ENCODE measurements at regions not wholly inside any gene's neighbourhood (a gene's known extent, or its start where the extent isn't known, plus 50 kb on each side); places are given as distances from the start of the nearest gene placed in this dataset.

DNA sequence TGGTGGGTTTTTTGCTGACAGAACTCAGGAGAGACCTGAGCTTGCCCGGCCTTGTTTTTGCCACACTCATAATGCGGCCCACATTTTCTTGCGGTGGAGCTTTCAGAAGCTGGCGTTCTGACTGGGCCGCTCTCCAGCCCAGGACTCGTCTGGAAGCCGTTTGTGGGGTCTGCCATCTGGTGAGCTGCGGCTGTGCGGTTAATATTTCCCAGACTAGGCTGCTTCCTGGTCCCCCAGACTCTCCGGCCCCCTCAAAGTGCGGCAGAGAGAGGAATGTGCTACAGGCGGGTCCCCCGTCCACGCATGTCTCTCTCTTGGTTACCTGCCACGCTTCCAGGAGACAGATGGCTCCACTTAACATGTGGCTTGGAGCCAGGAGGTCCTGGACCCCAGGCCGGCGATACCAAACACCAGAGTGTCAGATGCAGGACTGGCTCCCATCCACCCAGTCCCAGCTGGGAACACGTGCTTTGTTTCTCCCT lies 128.9 kb upstream of the PMEPA1 start:
- no peak for DNase-seq

DNA sequence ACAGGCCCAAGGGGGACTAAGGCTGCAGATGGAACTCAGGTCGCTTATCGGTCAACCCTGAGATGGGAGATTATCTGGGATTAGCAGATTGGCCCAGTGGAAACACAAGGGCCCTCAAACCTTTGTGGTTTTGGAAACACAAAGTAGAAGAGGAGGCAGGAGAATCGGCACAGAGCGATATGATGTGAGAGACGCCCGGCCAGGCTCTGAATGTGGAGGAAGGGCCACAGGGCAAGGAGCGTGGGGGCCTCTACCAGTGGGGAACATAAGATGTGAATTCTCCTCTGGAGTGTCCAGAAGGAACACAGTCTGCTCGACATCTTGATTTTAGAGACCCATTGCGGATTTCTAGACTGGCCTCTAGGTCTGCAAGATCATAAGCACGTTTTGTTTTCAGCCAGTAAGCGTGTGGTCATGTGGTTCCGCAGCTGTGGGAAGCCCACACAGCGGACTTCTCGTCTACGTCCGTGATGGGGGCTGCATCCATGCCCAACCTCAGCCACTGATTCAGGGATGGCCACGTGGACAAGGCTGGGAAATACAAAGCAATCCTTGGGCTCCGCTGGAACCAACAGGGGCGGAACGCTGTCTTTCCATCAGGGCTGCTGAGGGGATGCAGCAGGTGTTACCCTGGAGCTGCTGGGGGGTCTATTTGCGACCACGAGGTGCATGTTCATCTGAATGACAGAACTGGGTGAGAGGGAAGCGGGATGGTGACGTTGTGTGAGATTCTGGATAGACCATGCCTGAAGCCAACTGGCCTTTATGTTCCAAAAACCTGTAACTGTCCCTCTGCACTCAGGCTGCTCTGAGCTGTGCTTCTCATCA lies 127.6 kb upstream of the PMEPA1 start:
- no peak for DNase-seq

DNA sequence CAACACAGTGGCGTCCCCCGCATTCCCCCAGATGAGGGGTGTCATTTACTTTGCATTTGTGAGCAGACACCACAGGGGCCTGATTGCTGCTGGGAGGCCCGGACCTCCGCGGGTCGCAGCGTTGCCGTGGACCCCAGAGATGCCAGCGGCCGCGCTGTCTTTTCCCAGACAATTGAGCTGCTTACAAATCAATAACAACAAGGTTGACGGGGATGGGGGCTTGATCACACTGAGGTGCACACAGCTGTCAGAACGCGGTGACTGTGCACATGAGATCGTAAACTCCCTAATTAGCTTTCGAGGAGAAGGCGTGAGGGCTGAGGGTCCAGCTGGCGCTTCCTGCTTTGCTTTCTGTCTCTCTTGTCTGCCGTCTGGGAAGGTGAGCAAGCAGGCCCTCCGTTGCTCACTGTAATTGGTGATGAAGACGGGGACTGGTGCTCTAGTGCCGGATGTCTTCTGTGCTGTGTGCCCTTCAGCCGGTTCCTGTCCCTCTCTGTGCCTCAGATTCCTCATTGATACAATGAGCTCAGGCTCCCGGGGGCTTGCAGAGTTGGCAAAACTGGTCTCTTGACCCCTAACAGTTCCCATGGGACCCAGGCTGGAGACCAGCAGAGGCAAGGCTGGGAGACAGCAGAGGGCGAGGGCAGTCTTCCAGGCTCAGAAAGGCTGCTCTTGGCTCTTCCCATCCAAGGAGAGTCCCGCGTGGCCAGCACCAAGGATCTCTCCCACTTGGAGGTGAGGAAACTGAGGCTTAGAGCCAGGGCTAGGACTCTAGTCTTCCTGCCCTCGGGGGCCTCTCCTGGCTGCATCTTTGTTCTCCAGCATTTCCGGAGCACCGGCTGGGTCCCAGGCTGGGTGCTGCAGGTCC lies 126.0 kb upstream of the PMEPA1 start:
- no peak for DNase-seq

DNA sequence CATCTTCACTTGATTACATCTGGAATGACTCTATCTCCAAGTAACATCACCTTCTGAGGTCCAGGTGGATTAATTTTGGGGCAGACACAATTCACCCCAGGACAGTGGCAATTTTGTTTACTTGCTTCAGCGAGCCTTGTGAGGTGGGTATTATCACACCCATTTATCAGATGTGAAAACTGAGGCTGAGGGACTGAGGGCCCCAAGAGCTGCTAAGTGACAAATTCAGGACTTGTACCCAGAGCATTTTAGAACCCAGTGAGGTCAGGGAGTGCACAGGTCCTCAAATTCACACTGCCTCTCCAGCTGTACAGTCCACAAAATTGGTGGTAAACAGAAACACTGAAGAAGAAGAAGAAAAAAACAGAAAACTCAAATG lies 125.2 kb upstream of the PMEPA1 start:
- DNase-seq = no peak

DNA sequence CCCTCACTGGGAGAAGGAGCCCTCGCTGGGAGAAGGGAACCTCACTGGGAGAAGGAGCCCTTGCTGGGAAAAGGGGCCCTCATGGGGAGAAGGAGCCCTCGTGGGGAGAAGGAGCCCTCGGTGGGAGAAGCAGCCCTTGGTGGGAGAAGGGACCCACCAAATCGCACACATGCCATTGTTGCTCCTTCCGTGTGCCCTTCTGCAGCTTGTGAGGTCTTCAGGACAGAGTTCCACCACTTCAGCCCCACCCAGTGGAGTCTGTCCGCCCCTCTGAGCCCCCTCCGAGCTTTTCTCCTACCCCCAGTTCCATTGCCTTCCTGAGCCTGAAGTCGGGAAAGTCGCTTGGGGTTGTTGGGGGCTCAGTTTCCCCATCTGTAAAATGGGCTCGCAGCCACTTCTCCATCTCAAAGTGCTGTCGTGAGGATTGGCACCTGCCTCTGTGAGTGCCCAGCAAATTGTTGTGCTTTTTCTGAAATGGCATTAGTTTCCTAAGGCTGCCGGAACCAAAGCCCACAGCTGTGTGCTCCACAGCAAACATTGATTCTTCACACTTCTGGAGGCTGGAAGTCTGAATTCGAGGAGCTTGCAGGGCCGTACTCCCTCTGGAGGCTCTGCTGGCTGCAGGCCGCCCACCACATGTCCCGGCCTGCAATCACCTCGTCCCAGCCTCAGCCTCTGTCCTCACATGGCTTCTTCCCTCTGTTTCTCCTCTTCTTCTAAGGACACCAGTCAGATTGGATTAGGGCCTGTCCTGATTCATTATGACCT lies 124.7 kb upstream of the PMEPA1 start:
- no peak for DNase-seq

DNA sequence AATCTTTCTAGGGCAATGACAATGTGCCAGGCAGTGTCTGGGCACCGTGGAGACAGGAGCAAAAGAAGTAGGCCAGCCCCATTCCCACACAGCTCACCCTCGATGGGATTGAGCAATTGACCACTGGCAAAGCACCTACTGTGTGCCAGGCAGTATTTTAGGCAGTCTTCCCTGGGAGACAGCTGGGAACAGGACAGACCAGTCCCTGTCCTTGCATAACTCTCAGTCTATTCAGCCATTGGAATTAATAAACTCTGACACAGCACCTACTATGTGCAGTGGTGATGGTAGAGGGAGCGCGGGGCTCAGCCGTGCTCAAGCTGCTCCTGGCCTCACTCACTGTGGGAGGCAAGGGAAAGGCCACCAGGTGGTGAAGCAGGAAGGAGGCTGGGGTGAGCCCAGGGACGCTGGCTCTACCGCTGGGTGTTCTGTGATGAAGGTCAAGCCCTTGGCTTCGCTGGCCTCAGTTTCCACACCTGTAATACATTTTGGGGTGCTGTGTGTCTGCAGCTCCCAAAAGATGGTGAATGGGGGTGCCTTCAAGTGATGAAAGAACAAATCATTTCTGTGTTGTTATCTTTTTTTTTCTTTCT lies 122.3 kb upstream of the PMEPA1 start:
- no peak for DNase-seq

DNA sequence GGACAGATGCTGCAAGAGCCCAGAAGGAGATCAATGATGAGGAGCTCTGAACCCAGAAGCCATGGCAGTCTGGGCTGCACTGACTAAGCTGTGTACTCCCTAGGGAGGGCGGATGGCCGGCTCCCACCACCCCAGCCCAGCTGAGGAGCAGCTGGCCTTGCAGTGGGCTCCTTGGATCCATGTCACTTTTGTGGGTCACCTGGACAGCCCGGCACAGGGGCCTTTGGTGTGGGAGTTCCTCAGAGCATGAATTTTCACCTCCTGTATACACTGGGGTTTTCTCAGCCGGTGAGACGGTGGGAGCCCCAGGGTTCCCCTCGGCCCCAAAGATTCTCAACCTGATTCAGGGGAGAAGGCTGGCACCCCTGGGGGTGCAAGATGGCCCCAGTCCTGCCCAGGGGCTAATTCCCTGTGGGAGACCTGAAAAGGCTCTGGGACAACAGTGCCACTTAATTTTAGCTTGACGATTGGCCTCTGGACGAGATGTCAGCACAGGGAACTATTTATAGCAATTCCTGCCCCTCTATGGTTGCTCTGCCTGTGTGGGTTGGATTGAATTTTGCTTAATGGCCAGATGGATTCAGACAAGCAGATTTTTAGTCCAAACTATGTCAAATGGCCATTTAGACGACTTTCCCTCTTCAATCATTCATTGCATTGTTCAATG lies 121.6 kb upstream of the PMEPA1 start:
- DNase-seq = no peak

DNA sequence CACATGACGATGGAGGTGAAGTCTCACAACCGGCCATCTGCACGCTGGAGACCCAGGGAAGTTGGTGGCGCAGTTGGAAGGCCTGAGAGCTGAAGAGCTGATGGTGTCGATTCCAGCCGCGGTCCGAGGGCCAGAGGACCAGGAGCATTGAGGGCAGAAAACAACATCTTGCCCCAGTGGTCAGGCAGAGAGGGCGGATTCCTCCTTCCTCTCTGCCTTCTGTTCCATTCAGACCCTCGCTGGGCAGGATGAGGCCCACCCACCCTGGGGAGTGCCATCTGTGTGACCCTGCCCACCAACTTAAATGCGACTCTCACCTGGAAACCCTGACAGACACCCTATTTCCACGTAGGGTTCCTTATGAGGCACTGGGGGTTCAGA lies 120.7 kb upstream of the PMEPA1 start:
- no peak for DNase-seq

DNA sequence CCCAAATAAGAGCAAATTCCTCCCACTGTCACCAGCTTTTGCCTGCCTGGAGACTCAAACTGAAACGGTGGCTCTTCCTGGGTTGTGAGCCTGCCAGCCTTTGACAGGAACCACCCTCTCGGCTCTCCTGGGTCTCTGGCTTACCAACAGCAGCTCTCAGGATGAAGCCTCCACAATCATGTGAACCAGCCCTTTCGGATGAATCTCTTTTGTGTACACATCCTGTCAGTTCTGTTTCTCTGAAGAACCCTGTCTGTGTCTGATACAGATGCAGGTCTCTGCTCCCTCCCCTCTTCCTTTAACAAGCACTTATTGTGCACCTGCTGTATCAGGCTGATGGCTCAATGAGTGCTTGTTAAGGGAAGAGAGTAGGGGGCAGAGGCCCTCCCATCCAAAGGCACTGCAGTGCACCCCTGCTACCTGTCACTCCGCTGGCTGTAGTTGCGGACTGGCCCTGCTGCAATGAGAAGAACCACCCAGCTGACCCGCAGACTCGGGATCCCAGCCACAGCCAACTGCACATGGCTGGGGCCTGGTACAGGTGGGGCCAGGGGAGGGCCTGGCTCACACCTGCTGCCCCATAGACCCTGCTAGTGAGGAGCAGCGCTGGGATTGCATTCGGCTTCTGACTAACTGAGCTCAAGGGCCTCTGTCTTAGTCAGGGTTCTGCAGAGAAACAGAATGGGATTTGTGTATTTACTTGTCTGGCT lies 120.1 kb upstream of the PMEPA1 start:
- no peak for DNase-seq

DNA sequence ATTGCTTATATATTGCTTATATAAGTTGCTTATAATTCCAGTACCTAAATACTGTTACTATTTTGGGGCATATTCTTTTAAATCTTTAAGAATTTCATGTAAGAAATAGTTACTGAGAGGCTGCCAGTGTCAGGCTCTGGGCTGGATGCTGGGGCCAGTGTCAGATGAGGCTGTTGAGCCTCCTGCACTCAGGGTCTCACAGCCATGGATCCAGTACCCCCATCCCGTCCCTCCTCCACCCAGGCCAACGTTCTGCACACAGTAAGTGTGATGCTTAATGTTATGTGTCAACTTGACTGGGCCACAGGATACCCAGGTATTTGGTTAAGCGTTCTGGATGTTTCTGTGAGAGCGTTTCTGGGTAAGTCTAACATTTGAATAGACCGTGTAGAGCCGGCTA lies 119.5 kb upstream of the PMEPA1 start:
- no peak for DNase-seq

DNA sequence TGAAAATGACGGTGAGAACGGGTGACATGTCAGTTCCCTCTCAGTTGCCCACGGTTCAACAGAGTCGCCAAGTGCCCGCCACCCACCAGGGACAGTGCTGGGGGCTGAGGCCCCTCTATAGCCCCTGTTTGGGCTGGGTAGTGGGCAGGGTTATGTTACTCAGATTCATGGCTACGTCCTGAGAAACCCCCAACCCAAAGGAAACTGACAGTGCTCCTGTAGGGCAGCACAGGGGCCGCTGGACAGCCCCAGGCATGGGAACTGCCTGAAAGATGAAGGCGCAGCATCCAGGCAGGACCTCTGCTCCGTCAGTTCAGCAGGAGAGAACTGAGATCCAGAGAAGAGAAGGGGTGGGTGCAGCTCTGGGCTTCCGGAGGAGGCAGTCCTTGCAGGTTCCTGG lies 118.9 kb upstream of the PMEPA1 start:
- DNase-seq = no peak

DNA sequence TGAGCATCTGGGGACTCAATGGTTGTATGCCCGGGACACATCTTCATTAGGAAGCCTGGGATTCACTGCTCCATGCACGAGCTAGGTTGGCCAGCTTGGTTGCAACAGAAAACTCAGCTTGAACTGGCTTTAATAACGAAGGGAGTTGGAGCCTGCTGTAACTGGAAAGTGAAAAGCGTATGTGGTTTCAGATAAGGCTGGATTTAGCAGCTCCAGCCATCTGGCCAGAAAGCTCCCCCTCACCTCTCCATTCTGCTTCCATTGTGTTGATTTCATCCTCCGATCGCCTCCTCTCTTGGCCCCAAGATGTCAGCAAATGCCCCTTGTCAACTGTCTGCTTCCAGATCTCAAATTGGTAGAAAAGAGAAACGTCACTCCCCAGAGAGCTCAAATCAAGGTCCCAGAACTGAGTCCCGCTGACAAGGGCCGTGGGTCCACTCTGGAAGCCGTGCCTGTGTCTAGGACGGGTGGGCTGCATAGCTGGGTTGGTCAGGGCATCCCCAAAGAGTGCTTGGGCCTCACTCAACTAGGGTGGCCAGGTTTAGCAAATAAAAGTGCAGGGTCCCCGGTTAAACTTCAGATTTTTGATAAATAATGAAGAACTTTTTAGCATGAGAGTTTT lies 117.0 kb upstream of the PMEPA1 start:
- DNase-seq = no peak

DNA sequence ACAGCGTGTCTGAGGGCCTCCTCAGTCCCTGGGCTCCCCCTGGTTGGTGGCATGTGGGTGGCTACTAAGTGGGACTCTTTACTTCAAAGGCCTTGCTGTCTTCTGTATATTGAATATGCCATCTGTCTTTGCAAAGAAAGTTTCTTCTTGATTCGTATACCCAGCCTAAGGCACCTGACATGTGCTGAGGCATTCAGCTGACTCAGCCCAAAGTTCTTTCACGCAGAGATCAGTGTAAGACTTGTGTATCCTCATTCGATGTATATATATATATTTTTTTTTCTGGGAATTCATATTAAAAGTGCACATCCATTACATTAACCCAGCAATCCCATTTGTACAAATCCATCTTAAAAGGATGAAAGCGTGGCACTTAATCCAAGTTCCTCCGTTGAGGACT lies 115.1 kb upstream of the PMEPA1 start:
- DNase-seq = no peak

DNA sequence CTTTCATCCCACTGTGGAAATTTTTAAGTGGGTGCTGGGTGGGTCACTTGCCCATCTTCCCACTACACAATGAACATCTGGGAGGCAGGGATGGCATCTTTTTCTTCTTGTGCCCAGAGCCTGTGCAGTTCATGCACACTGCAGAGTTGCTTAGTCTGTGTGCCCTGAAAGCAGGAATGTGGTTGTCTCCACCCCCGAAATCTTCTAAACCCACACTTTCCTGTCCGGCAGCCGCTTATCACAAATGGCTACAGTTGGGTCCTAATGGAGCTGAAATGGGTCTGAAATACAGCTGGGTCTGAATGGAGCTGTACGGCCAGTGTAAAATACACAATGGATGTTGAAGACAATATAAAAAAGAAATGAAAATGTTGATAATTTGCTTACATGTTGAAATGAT lies 112.1 kb upstream of the PMEPA1 start:
- no peak for DNase-seq

DNA sequence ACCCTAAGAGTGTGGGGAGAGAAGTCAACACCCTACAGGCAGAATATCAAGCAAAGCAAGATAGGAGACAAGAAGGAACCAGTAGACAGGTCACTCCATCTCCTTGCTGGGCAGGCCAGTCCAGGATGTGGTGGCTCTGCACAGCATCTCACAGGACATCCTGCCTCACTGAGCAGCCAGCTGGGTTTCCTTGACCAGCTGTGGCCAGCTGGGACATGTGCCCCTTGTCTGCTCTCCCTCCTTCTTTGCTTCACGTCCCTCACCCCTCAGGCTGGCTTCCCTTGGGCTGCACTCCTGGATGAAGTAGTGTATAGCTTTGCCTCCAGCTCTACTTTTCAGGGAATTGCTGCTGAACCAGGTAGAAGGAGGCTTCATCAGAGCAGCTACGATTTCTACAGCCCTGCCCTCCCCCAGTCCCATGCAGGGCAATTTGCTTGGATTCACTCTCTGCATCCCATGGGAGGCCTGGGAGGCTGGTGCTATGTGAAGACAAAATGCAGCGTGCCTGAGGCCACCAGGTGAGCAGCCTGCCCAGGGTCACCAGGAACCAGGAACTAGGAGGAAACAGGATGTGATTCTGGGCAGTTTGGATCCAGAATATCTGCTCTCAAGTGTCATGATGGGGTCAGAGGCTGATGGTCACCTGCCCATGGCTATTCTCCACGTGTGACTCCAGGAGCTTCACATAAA lies 110.0 kb upstream of the PMEPA1 start:
- DNase-seq = no peak

DNA sequence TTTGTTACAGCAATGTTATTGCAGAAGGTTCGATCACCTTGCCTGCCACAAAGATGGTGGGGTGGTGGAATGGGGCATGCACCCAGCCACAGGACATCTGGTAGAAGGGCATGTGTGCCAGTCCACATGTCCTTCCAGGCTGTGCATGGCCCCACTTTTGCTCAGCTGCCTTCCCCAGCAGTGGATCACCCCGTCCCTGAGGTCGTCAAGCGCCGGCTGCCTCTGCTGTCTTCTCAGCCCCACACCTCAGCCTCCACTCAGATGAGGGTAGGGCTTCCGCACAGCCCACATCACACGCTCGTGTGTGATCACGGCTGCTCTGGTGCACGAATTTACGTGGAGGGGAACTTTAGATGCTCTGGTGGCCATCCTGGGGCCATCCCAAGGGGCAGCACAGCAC lies 109.5 kb upstream of the PMEPA1 start:
- DNase-seq = no peak

DNA sequence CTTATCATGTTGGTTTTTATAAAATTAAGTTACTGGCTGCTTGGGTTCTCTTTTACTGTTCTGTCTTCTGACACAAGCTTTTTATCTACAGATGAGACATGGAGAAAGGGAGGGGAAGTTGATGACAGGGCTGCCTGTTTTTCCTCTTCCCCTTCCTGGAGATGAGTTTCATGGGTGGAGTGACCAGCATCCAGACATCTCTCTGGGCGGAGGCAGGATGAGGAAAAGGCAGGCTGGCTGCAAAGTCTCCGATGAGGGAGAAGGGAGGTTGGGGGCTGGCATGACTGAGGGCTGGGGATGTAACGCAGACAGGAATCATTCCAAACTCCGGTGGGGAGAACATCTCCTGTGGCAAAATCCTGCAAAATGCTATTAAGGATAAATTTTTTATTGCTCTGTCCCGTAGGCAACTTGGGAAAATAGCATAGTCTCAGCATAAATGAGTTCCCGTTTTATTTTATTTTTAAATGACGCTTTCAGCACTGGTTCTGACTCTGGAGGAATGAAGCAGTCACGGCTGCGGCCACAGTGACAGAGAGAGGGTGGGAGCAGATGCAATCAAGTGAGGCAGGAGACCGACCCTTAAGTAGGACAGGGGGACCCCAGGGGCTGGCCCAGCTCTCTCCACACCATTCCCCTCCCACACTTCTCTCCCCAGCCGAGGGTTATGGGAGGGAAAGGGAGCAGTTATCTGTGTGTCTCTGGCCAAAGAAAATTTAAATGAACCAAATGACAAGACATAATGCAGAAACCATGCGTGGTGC lies 108.8 kb upstream of the PMEPA1 start:
- DNase-seq = no peak

DNA sequence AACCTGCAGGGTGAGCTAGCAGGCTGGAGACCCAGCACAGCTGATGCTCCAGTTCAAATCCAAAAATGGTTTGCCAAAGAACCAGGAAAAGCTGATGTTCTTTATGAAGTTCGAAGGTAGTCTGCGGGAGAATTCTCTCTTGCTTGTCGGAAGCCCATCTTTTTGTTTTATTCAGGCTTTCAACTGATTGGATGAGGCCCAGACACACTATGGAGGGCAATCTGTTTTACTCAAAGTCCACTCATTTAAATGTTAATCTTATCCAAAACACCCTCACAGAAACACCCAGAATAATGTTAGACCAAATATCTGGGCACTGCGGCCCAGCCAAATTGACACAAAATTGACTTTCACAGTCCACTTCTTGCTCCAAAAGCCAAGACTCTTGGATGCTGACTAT lies 105.6 kb upstream of the PMEPA1 start:
- DNase-seq = no peak

DNA sequence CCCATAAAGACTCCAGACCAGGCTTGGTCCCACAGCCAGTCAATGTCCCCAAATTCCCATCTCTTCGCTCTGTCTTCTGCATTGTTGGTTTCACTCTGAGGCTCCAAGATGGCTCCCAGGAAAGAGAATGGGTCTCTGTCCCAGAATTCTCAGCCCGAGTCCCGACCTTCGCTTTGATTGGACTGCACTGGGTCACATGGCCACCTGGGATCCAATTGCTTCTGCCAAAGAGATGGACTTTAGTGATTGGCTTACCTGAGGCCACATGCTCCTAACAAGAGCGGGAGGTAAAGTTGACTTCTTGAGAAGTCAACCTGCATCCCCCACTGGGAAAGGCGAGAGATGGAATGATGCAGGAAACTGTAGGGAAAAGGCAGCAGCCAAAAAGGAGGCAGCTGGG lies 104.7 kb upstream of the PMEPA1 start:
- DNase-seq = no peak

Data from NCI-H226 (cell line).